PC-3 (cell line): ENCODE measurements at regions not wholly inside any gene's neighbourhood (a gene's known extent, or its start where the extent isn't known, plus 50 kb on each side); places are given as distances from the start of the nearest gene placed in this dataset.

Experiments used
- ATAC-seq: fragments of 200-7000 bp; cut with Tn5 transposase; 2 replicates; pipeline ENCODE4 v1.9.1; 2020; ENCODE audit warnings: mild to moderate bottlenecking, moderate library complexity
- BruUV-seq: library from RNA; stranded (reverse); fragments of 400-500 nt; replicated peaks from 2 replicates; lab custom pipeline; 2021; lab: Mats Ljungman, UMichigan
- CTCF ChIA-PET: fragments of 300-600 bp; sonication (Branson Sonifier 250); formaldehyde crosslinking; loops from one replicate; lab custom pipeline; 2022; ENCODE audit warnings: antibody characterized with exemption; lab: Charles Lee
- POLR2A ChIA-PET: fragments of 300-600 bp; sonication (Branson Sonifier 250); formaldehyde crosslinking; loops from one replicate; lab custom pipeline; 2022; ENCODE audit warnings: antibody characterized with exemption; ENCODE audit not compliant: unreplicated experiment; lab: Charles Lee
- DNase-seq: peaks from one replicate; pipeline ENCODE4 v3.0.0-alpha.2; 2015
- H2AFZ ChIP-seq: fragments of 300-600 bp; sonication (generic); 2 replicates; pipeline ENCODE4 v1.6.0; 2016; ENCODE audit warnings: antibody characterized with exemption, low read length
- H3F3A ChIP-seq: fragments of 300-600 bp; sonication (generic); one replicate; pipeline ENCODE4 v1.6.0; 2017; ENCODE audit warnings: antibody characterized with exemption, low read length, control low read depth, mild to moderate bottlenecking; ENCODE audit not compliant: unreplicated experiment
- H3K27ac ChIP-seq: fragments of 300-600 bp; sonication (generic); 2 replicates; pipeline ENCODE4 v1.5.1; 2016; ENCODE audit warnings: mild to moderate bottlenecking, low read length
- H3K27me3 ChIP-seq: fragments of 300-600 bp; sonication (generic); 2 replicates; pipeline ENCODE4 v1.6.1; 2016; ENCODE audit warnings: low read length, mixed read lengths
- H3K36me3 ChIP-seq: fragments of 300-600 bp; sonication (generic); 2 replicates; pipeline ENCODE4 v1.6.1; 2016; ENCODE audit warnings: low read depth, mixed run types, low read length, mixed read lengths
- H3K4me1 ChIP-seq: fragments of 300-600 bp; sonication (generic); 2 replicates; pipeline ENCODE4 v1.5.1; 2016; ENCODE audit warnings: low read length; ENCODE audit not compliant: insufficient read depth
- H3K4me2 ChIP-seq: fragments of 300-600 bp; sonication (generic); 2 replicates; pipeline ENCODE4 v1.6.0; 2016; ENCODE audit warnings: low read length
- H3K4me3 ChIP-seq: fragments of 300-600 bp; sonication (generic); 2 replicates; pipeline ENCODE4 v1.5.1; 2016; ENCODE audit warnings: mild to moderate bottlenecking, low read length, mixed read lengths
- H3K79me2 ChIP-seq: fragments of 300-600 bp; sonication (generic); 2 replicates; pipeline ENCODE4 v1.6.1; 2017; ENCODE audit warnings: low read length, mixed read lengths
- H3K9ac ChIP-seq: fragments of 300-600 bp; sonication (generic); 2 replicates; pipeline ENCODE4 v1.6.0; 2016; ENCODE audit warnings: mild to moderate bottlenecking, low read length
- H3K9me2 ChIP-seq: fragments of 300-600 bp; sonication (generic); replicated peaks from 2 replicates; pipeline ENCODE4 v1.6.1; 2016; ENCODE audit warnings: mixed run types, low read length, mixed read lengths
- H3K9me3 ChIP-seq: fragments of 300-600 bp; sonication (generic); 2 replicates; pipeline ENCODE4 v1.6.1; 2016; ENCODE audit warnings: low read length, mixed read lengths
- H4K20me1 ChIP-seq: fragments of 300-600 bp; sonication (generic); 2 replicates; pipeline ENCODE4 v1.6.1; 2016; ENCODE audit warnings: low read length, mixed read lengths
- EZH2 ChIP-seq: fragments of 300-600 bp; sonication (generic); IDR thresholded peaks from one replicate; pipeline ENCODE4 v1.6.1; 2017; ENCODE audit warnings: antibody characterized with exemption, mild to moderate bottlenecking, low read length; ENCODE audit not compliant: unreplicated experiment
- EZH2phosphoT487 ChIP-seq: fragments of 300-600 bp; sonication (generic); IDR thresholded peaks from 2 replicates; pipeline ENCODE4 v1.6.1; 2018; ENCODE audit warnings: mild to moderate bottlenecking, antibody characterized with exemption, low read length, borderline replicate concordance
- intact Hi-C: fragments of 100-400 bp; cut with micrococcal nuclease; formaldehyde crosslinking; loops from 2 replicates; pipeline ENCODE4 v1.9.0; 2023
- TF ChIP-seq, protein P1 (sequence below): fragments of 300-600 bp; sonication (generic); conservative IDR thresholded peaks from 2 replicates; pipeline ENCODE4 v1.5.1; 2017; ENCODE audit warnings: antibody characterized with exemption, low read depth, mild to moderate bottlenecking, low read length

- H3K4me1 ChIP-seq: peaks cover 2% of the 10 kb centered on the region; the same call in 1 of the 2 replicates
- H3K9me3 ChIP-seq: no peaks in the 10 kb centered on the region
- DNase-seq (no peak), ATAC-seq (no peak)
- no peaks in the 10 kb centered on the region for H3F3A ChIP-seq
- no peaks in the 10 kb centered on the region for H3K9me2 ChIP-seq
- no peak overlapping the region for H3K4me2 ChIP-seq
- no peak overlapping the region for H3K4me3 ChIP-seq
- no peak overlapping the region for H3K27ac ChIP-seq
- H3K79me2 ChIP-seq: no peaks in the 10 kb centered on the region
- no peak for TF ChIP-seq EZH2phosphoT487
- TF ChIP-seq EZH2: no peak
- TF ChIP-seq, protein P1, sequence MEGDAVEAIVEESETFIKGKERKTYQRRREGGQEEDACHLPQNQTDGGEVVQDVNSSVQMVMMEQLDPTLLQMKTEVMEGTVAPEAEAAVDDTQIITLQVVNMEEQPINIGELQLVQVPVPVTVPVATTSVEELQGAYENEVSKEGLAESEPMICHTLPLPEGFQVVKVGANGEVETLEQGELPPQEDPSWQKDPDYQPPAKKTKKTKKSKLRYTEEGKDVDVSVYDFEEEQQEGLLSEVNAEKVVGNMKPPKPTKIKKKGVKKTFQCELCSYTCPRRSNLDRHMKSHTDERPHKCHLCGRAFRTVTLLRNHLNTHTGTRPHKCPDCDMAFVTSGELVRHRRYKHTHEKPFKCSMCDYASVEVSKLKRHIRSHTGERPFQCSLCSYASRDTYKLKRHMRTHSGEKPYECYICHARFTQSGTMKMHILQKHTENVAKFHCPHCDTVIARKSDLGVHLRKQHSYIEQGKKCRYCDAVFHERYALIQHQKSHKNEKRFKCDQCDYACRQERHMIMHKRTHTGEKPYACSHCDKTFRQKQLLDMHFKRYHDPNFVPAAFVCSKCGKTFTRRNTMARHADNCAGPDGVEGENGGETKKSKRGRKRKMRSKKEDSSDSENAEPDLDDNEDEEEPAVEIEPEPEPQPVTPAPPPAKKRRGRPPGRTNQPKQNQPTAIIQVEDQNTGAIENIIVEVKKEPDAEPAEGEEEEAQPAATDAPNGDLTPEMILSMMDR: no peak
- no peaks in the 10 kb centered on the region for H3K27me3 ChIP-seq
- intact Hi-C loops: no loop called here
- no peaks in the 10 kb centered on the region for H3K36me3 ChIP-seq
- H3K9ac ChIP-seq: no peak overlapping the region
- no TSS peak for BruUV-seq
- no peaks in the 10 kb centered on the region for H4K20me1 ChIP-seq
- POLR2A ChIA-PET: no interaction called here
- CTCF ChIA-PET: no interaction called here
- H2AFZ ChIP-seq: no peak overlapping the region
Observed at GRCh38 chr5:86532429-86532828, 85.3 kb upstream of the COX7C start.

GRCh38 chr5:86536396-86536795 lies 81.3 kb upstream of the COX7C start:
- ATAC-seq: no peak
- Histone ChIP-seq H3K9me2 (no peaks in the 10 kb centered on the region), H3K79me2 (no peaks in the 10 kb centered on the region), H3K4me2 (no peak overlapping the region), H3K9ac (no peak overlapping the region), H3F3A (no peaks in the 10 kb centered on the region), H3K4me1 (no peaks in the 10 kb centered on the region), H3K36me3 (no peaks in the 10 kb centered on the region), H2AFZ (no peak overlapping the region), H3K27me3 (no peaks in the 10 kb centered on the region), H4K20me1 (no peaks in the 10 kb centered on the region), H3K9me3 (no peaks in the 10 kb centered on the region), H3K4me3 (no peak overlapping the region), H3K27ac (no peak overlapping the region)
- TF ChIP-seq, protein P1: no peak
- TF ChIP-seq EZH2phosphoT487 (no peak), EZH2 (no peak)
- no peak for DNase-seq
- intact Hi-C loops: no loop called here
- BruUV-seq: no TSS peak
- CTCF ChIA-PET: no interaction called here
- POLR2A ChIA-PET: no interaction called here

GRCh38 chr5:86542532-86542931 lies 75.2 kb upstream of the COX7C start:
- Histone ChIP-seq H3K9me3 (no peaks in the 10 kb centered on the region), H3K4me3 (no peak overlapping the region), H3K27me3 (no peaks in the 10 kb centered on the region), H2AFZ (no peak overlapping the region), H3K27ac (no peak overlapping the region), H3K4me2 (no peak overlapping the region), H3K4me1 (no peaks in the 10 kb centered on the region), H3K9ac (no peak overlapping the region), H3K9me2 (no peaks in the 10 kb centered on the region), H3F3A (no peaks in the 10 kb centered on the region), H3K79me2 (no peaks in the 10 kb centered on the region), H4K20me1 (no peaks in the 10 kb centered on the region), H3K36me3 (no peaks in the 10 kb centered on the region)
- DNase-seq: no peak
- TF ChIP-seq, protein P1: no peak
- TF ChIP-seq EZH2 (no peak), EZH2phosphoT487 (no peak)
- intact Hi-C loops: no loop called here
- no TSS peak for BruUV-seq
- ChIA-PET CTCF (no interaction called here), POLR2A (no interaction called here)
- no peak for ATAC-seq
